ENCODE measurements at regions not wholly inside any gene's neighbourhood (a gene's known extent, or its start where the extent isn't known, plus 50 kb on each side); places are given as distances from the start of the nearest gene placed in this dataset.

DNA sequence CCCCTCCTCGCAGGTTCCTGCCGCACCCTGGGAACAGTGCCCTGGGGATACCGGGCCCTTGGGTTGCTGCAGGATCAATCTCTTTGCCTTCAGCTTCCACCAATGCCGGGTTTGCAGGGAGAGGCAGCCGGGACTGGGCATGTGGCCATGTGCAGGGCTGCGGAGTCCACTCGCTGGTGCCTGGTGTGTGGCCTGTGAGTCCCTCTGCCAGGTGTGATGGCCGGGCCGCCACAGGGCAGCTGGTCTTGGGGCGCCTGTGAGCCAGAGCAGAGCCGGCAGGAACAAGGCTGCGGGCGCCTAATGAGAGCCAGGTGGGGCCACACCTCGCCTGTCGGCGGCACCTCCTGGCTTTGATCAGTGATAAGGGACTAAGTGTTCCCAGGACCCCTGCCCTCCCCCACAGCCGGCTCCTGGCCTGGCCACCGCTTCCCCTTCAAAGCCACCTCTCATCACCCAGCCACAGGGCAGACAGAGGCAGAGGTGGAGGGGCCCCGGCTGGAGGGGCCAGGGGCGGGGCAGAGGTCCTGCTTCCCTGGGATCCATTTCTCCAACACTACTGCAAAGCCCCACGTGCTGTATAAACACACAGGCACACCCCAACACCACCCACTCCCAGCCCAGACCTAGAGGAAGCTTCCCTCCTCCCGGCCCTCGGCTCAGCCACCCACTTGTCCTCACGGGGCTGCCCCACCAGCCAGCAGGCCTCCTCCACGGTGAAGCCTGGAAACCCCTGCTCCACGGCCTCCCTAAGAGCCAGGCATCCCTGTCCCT lies 132.7 kb downstream of the CPZ start:
- TF ChIP-seq, protein P1, sequence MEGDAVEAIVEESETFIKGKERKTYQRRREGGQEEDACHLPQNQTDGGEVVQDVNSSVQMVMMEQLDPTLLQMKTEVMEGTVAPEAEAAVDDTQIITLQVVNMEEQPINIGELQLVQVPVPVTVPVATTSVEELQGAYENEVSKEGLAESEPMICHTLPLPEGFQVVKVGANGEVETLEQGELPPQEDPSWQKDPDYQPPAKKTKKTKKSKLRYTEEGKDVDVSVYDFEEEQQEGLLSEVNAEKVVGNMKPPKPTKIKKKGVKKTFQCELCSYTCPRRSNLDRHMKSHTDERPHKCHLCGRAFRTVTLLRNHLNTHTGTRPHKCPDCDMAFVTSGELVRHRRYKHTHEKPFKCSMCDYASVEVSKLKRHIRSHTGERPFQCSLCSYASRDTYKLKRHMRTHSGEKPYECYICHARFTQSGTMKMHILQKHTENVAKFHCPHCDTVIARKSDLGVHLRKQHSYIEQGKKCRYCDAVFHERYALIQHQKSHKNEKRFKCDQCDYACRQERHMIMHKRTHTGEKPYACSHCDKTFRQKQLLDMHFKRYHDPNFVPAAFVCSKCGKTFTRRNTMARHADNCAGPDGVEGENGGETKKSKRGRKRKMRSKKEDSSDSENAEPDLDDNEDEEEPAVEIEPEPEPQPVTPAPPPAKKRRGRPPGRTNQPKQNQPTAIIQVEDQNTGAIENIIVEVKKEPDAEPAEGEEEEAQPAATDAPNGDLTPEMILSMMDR (IDR thresholded peaks at IDR 0.05) = no peak

DNA sequence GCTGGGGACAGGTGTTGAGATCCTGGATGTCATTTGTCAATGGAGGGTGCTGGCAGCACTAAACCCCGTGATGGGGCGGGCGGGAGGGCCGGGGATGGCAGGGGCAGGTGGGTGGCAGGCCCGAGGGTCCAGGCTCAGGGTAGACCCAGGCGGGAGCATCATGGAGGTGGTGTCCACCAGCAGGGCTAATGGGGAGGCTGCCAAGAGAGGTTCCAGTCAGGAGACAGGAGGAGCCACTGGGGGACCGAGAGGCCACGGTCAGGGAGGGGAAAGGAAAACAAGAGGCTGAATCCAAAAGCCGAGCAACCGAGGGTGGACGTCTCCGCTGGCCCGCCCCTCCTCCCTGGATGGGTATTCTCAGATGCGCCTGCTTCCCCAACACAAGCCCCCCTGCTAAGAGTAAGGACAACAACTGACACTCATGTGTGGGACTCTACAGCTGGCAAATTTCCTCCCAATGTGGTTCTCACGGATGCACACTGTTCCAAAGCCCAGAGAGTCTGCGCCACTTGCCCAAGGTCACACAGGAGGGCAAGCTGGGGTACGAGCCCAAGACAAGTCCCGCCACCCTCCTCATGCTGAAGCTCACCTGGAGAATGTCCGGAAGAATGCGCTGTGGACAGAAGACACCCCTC lies 132.0 kb downstream of the CPZ start:
- TF ChIP-seq, protein P1 (IDR thresholded peaks at IDR 0.05) = no peak

DNA sequence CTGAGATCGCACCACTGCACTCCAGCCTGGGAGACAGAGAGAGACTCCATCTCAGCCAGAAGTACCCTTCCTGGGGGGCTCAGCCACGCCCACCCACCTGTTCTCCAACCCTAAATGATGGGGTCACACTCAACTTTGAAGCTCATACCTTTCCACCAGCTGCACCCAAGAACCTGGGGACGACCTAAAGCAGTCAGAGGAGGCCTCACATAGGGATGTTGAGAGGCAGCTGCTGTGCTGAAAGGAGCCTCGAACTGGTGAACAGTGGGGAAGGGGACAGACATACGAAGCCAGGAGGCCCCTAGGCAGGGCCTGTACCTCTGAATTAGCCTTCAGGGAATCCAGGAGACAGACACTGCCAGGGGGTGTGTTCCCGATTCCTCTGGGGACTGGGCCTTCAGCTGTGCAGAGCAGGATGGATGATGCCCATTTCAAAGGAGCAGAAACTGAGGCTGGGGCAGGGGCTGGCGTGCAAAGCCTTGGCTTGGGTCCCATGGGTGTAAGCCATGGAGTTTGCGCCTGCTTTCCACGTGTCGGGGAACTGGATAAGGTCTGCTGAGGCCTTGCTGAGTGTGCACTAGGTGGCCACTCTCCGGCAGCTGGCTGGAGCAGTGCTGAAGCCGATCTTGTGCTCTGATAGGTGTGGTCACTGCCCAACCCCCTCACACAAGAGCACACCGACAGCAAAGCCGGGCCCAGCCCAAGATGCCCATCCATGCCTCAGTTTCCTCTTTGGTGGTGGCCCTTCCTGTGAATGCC lies 130.8 kb downstream of the CPZ start:
- TF ChIP-seq, protein P1 (IDR thresholded peaks at IDR 0.05) = no peak

DNA sequence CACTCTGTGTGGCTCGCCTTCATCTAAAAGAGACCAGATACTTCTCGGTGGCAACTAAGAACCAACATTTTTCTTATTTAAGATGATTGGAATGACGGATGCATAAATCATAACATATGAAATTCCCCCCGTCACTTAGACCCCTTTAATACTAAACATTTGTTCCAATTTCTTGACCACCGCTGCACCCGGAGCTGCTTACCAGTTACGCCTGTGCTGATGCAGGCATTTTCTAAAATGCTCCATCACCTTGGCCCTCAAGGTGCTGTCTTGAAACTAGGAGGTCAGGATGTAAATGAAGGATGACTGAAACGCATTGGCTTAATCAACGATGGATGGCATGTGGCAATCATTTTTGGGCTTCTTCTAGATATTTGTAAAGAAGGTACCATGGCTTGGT lies 130.0 kb downstream of the CPZ start:
- TF ChIP-seq, protein P1 (IDR thresholded peaks at IDR 0.05) = no peak

DNA sequence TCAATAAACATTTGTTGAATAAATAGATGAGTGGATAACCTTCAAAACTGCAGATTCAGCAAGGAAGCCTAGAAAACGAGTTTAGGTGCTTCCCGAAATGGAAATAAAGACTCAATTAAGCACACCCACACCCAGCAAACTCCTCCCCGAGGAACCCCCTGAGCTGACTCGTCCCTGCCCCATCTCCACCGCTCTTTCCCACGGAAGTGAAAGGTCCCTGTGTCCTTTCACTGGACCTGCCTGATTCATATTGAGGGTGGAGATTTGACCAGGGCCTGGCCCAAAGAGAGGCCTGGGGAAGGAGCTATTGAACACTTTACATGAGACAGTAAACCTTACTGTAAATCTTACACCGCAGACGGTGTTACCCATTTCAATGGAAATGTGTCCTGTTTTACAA lies 129.1 kb downstream of the CPZ start:
- TF ChIP-seq, protein P1 (IDR thresholded peaks at IDR 0.05) = no peak

DNA sequence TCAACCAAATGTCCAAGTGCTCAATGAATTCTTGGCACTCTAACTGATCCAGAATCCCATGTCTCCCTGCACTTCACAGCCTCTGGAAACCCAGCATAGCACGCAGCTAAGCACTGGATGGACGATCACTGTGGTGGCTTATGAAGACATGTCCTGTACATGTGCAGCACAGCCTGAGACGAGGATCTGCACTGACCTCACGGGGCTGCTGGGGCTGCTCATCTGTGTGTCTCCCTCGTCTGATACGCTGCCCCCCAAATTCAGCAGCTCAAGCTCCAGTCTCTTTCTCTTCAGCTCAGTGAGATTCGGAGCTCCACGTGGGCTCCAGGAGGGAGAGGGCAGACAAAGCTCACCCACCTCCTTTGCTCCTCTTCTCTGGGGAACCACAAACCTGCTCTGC lies 126.9 kb downstream of the CPZ start:
- TF ChIP-seq, protein P1 (IDR thresholded peaks at IDR 0.05) = no peak

DNA sequence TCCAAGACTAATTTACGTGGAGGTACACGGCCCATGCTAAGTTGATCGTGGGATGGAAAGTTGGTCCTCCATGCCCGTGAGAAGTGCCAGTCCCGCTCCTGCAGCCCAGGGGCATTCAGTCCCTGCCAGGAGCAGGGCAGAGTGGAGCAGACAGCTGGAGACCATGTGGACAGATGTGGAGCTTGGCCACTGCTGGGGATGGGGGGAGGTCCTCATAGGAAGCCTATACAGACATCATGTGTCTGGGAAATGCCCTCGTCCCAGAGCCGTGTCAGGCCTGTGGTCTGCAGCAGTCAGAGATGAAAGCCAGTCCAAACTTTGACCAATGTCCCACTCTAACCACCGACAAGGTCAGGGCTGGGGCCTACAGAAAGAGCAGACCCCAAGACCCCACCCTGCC lies 118.4 kb downstream of the CPZ start:
- TF ChIP-seq, protein P1 (IDR thresholded peaks at IDR 0.05) = no peak

Data from LNCAP (cell line).